Cardiac muscle cell (in vitro differentiated cells and primary cell): ENCODE measurements at regions not wholly inside any gene's neighbourhood (a gene's known extent, or its start where the extent isn't known, plus 50 kb on each side); places are given as distances from the start of the nearest gene placed in this dataset.

Experiments used
- DNase-seq, 2 donors: peaks; one replicate each; pipeline versions ENCODE4 v3.0.0 to v3.0.0-alpha.2; 2010 to 2017; ENCODE audit warnings: low read depth in 1 of 2, low spot score in 1 of 2
- H3K27ac ChIP-seq: fragments of 200-600 bp; sonication (generic); 2 replicates; pipeline ENCODE4 v1.5.1; 2016
- H3K27me3 ChIP-seq: fragments of 200-600 bp; sonication (generic); 2 replicates; pipeline ENCODE4 v1.6.0; 2016; ENCODE audit warnings: control low read depth
- H3K36me3 ChIP-seq: fragments of 200-600 bp; sonication (generic); 2 replicates; pipeline ENCODE4 v1.5.1; 2016; ENCODE audit warnings: control low read depth
- H3K4me1 ChIP-seq: fragments of 200-600 bp; sonication (generic); 2 replicates; pipeline ENCODE4 v1.8.1; 2017; ENCODE audit warnings: low read depth, mild to moderate bottlenecking, mixed run types
- H3K4me3 ChIP-seq: fragments of 200-600 bp; sonication (generic); 2 replicates; pipeline ENCODE4 v1.5.1; 2016; ENCODE audit warnings: mild to moderate bottlenecking
- H3K9me3 ChIP-seq: fragments of 200-600 bp; sonication (generic); 2 replicates; pipeline ENCODE4 v1.5.1; 2017; ENCODE audit warnings: low read depth, mild to moderate bottlenecking, control low read depth
- CTCF ChIP-seq: IDR thresholded peaks from 2 replicates; pipeline ENCODE4 v1.5.1; 2012; ENCODE audit warnings: low read depth, mild to moderate bottlenecking, low read length

- H3K27ac ChIP-seq: no peak overlapping the region
- no peak for TF ChIP-seq CTCF
- no peak for DNase-seq
- no peaks in the 10 kb centered on the region for H3K36me3 ChIP-seq
- H3K27me3 ChIP-seq: no peaks in the 10 kb centered on the region
- no peaks in the 10 kb centered on the region for H3K4me1 ChIP-seq
- no peak overlapping the region for H3K4me3 ChIP-seq
- no peaks in the 10 kb centered on the region for H3K9me3 ChIP-seq
Observed at GRCh38 chr10:123429706-123430221, 236.4 kb upstream of the GPR26 start.

- TF ChIP-seq CTCF: no peak
- no peak for DNase-seq
- H3K9me3 ChIP-seq: no peaks in the 10 kb centered on the region
Observed at GRCh38 chr10:123433539-123433938, 232.6 kb upstream of the GPR26 start.

GRCh38 chr10:123434435-123435039 is 231.6 kb upstream of the GPR26 start:
- Histone ChIP-seq H3K36me3 (no peaks in the 10 kb centered on the region), H3K9me3 (no peaks in the 10 kb centered on the region), H3K27ac (no peak overlapping the region), H3K27me3 (no peaks in the 10 kb centered on the region), H3K4me1 (no peaks in the 10 kb centered on the region), H3K4me3 (no peak overlapping the region)
- no peak for DNase-seq
- no peak for TF ChIP-seq CTCF

More at GRCh38 chr10:123433539-123433938, 232.6 kb upstream of the GPR26 start:
- Histone ChIP-seq H3K27ac (no peak overlapping the region), H3K4me1 (no peaks in the 10 kb centered on the region), H3K4me3 (no peak overlapping the region), H3K27me3 (no peaks in the 10 kb centered on the region), H3K36me3 (no peaks in the 10 kb centered on the region)

- H3K27me3 ChIP-seq: no peaks in the 10 kb centered on the region
- no peak overlapping the region for H3K27ac ChIP-seq
- no peak overlapping the region for H3K4me3 ChIP-seq
- no peak for TF ChIP-seq CTCF
- no peaks in the 10 kb centered on the region for H3K9me3 ChIP-seq
- DNase-seq: no peak
- H3K36me3 ChIP-seq: no peaks in the 10 kb centered on the region
- H3K4me1 ChIP-seq: no peaks in the 10 kb centered on the region
Observed at GRCh38 chr10:123442901-123443300, 223.3 kb upstream of the GPR26 start.

- no peaks in the 10 kb centered on the region for H3K36me3 ChIP-seq
- no peak for TF ChIP-seq CTCF
- no peak overlapping the region for H3K27ac ChIP-seq
- no peak overlapping the region for H3K4me3 ChIP-seq
- no peaks in the 10 kb centered on the region for H3K4me1 ChIP-seq
- no peaks in the 10 kb centered on the region for H3K27me3 ChIP-seq
- no peak for DNase-seq
- H3K9me3 ChIP-seq: no peaks in the 10 kb centered on the region
Observed at GRCh38 chr10:123443924-123444323, 222.2 kb upstream of the GPR26 start.
